A549 (cell line): ENCODE measurements at regions not wholly inside any gene's neighbourhood (a gene's known extent, or its start where the extent isn't known, plus 50 kb on each side); places are given as distances from the start of the nearest gene placed in this dataset.

Experiments used
- ATAC-seq, 2 experiments: fragments of 200-7000 bp in 1 of 2; fragments of >200 bp in 1 of 2; cut with Nextera tagmentation in 1 of 2; cut with Tn5 transposase in 1 of 2; 3 replicates each; pipeline versions ENCODE4 v1.8.0 to v1.9.1; 2018 to 2020; ENCODE audit warnings: mild to moderate bottlenecking in 1 of 2, moderate library complexity in 1 of 2
- CTCF ChIA-PET: fragments of 300-600 bp; sonication (Branson Sonifier 250); formaldehyde crosslinking; extraction: SDS; loops from one replicate; lab custom pipeline; 2021; ENCODE audit warnings: antibody characterized with exemption, inconsistent platforms; lab: Yijun Ruan, JAX
- POLR2A ChIA-PET: fragments of 350-600 bp; formaldehyde crosslinking; extraction: SDS; loops from one replicate; lab custom pipeline; 2021; ENCODE audit warnings: antibody characterized with exemption, inconsistent platforms; lab: Yijun Ruan, JAX
- DNase-seq, 2 experiments: peaks; one replicate each; pipeline versions ENCODE4 v3.0.0 to v3.0.0-alpha.2; 2011 to 2016; ENCODE audit warnings: low read depth in 1 of 2, low spot score in 1 of 2
- FAIRE-seq: peaks from 2 replicates; lab custom pipeline; 2011; peaks lifted over from hg19 to GRCh38; lab: Jason Lieb, UNC
- H3K27ac ChIP-seq, 2 experiments: fragments of >200 bp; sonication (Bioruptor Twin); formaldehyde crosslinking; 3 replicates each; pipeline ENCODE4 v1.5.1; 2016 to 2017
- H3K4me1 ChIP-seq: fragments of >200 bp; sonication (Bioruptor Twin); formaldehyde crosslinking; 3 replicates; pipeline ENCODE4 v1.6.1; 2016
- H3K4me2 ChIP-seq: fragments of >200 bp; sonication (Bioruptor Twin); formaldehyde crosslinking; 3 replicates; pipeline ENCODE4 v1.6.1; 2016
- H3K4me3 ChIP-seq: fragments of >200 bp; sonication (Bioruptor Twin); formaldehyde crosslinking; 3 replicates; pipeline ENCODE4 v1.5.1; 2016
- H3K9me3 ChIP-seq: fragments of >200 bp; sonication (Bioruptor Twin); formaldehyde crosslinking; 3 replicates; pipeline ENCODE4 v1.6.1; 2016
- ATOH8 ChIP-seq: fragments of 250-450 bp; sonication (Bioruptor Pico); IDR thresholded peaks from 2 replicates; pipeline ENCODE4 v1.5.0; 2020; ENCODE audit warnings: low read depth, mild to moderate bottlenecking, moderate library complexity
- CBX2 ChIP-seq: fragments of 200-600 bp; sonication (generic); IDR thresholded peaks from 2 replicates; pipeline ENCODE4 v1.6.1; 2016; ENCODE audit warnings: low read depth, mild to moderate bottlenecking, borderline replicate concordance
- CHD2 ChIP-seq: fragments of 150-350 bp; IDR thresholded peaks from 2 replicates; pipeline ENCODE4 v1.6.1; 2014; ENCODE audit warnings: low read length; ENCODE audit not compliant: partially characterized antibody
- E2F6 ChIP-seq: IDR thresholded peaks from 2 replicates; pipeline ENCODE4 v1.6.1; 2012; ENCODE audit warnings: low read depth, borderline replicate concordance
- EHF ChIP-seq: fragments of 250-450 bp; sonication (Bioruptor Pico); IDR thresholded peaks from 2 replicates; pipeline ENCODE4 v1.5.0; 2020; ENCODE audit warnings: mild to moderate bottlenecking
- EP300 ChIP-seq, 2 experiments: fragments of >200 bp; sonication (Bioruptor Twin); formaldehyde crosslinking; IDR thresholded peaks; 2 replicates in 1 of 2; 3 replicates in 1 of 2; pipeline ENCODE4 v1.6.1; 2016 to 2017
- ESRRA ChIP-seq: fragments of 150-350 bp; IDR thresholded peaks from 2 replicates; pipeline ENCODE4 v1.6.1; 2014; ENCODE audit warnings: mild to moderate bottlenecking, low read length, borderline replicate concordance
- GATA3 ChIP-seq: IDR thresholded peaks from 2 replicates; pipeline ENCODE4 v1.6.1; 2012; ENCODE audit warnings: borderline replicate concordance
- HES2 ChIP-seq: fragments of >200 bp; sonication (Bioruptor Twin); formaldehyde crosslinking; IDR thresholded peaks from 2 replicates; pipeline ENCODE4 v1.6.1; 2016
- HEYL ChIP-seq: fragments of 250-450 bp; sonication (Bioruptor Pico); IDR thresholded peaks from 2 replicates; pipeline ENCODE4 v1.8.0; 2021; ENCODE audit warnings: mild to moderate bottlenecking, moderate library complexity
- HMGXB4 ChIP-seq: fragments of 250-450 bp; sonication (Bioruptor Pico); IDR thresholded peaks from 2 replicates; pipeline ENCODE4 v1.5.0; 2021; ENCODE audit warnings: mild to moderate bottlenecking, moderate library complexity, borderline replicate concordance
- HOXB13 ChIP-seq: fragments of 250-450 bp; sonication (Bioruptor Pico); IDR thresholded peaks from 2 replicates; pipeline ENCODE4 v1.5.0; 2020; ENCODE audit warnings: low read depth, mild to moderate bottlenecking, moderate library complexity
- JUN ChIP-seq, 2 experiments: fragments of >200 bp; sonication (Bioruptor Twin); formaldehyde crosslinking; IDR thresholded peaks; 2 replicates in 1 of 2; 3 replicates in 1 of 2; pipeline ENCODE4 v1.6.1; 2016 to 2017
- KDM1A ChIP-seq: fragments of 200-600 bp; sonication (generic); IDR thresholded peaks from 2 replicates; pipeline ENCODE4 v1.6.1; 2016; ENCODE audit warnings: low read depth, mild to moderate bottlenecking
- KDM5A ChIP-seq: fragments of 200-600 bp; sonication (generic); IDR thresholded peaks from 2 replicates; pipeline ENCODE4 v1.6.1; 2016; ENCODE audit warnings: antibody characterized with exemption, mild to moderate bottlenecking
- MAZ ChIP-seq: fragments of 150-350 bp; IDR thresholded peaks from 2 replicates; pipeline ENCODE4 v1.6.1; 2014; ENCODE audit warnings: antibody characterized with exemption, low read depth, low read length, borderline replicate concordance
- NR3C1 ChIP-seq: fragments of >200 bp; sonication (Bioruptor Twin); formaldehyde crosslinking; IDR thresholded peaks from 3 replicates; pipeline ENCODE4 v1.6.1; 2017
- POLR2A ChIP-seq: IDR thresholded peaks from 2 replicates; pipeline ENCODE4 v1.6.1; 2012; ENCODE audit warnings: mild to moderate bottlenecking, low read length
- RAD21 ChIP-seq, 2 experiments: fragments of >200 bp in 1 of 2; sonication (Bioruptor Twin) in 1 of 2; formaldehyde crosslinking in 1 of 2; IDR thresholded peaks in 1 of 2; conservative IDR thresholded peaks in 1 of 2; 2 replicates in 1 of 2; 3 replicates in 1 of 2; pipeline ENCODE4 v1.6.1; 2012 to 2018; ENCODE audit warnings: inconsistent platforms in 1 of 2
- RARB ChIP-seq: fragments of 250-450 bp; sonication (Bioruptor Pico); IDR thresholded peaks from 2 replicates; pipeline ENCODE4 v1.8.0; 2021; ENCODE audit warnings: mild to moderate bottlenecking, moderate library complexity
- RCOR1 ChIP-seq: fragments of 150-350 bp; IDR thresholded peaks from 2 replicates; pipeline ENCODE4 v1.6.1; 2014; ENCODE audit warnings: antibody characterized with exemption, low read length, low read depth
- RFX5 ChIP-seq: fragments of 450-650 bp; IDR thresholded peaks from 2 replicates; pipeline ENCODE4 v1.7.1; 2014; ENCODE audit warnings: antibody characterized with exemption, mild to moderate bottlenecking, moderate library complexity
- RNF2 ChIP-seq: fragments of 200-600 bp; sonication (generic); IDR thresholded peaks from 2 replicates; pipeline ENCODE4 v1.6.1; 2016; ENCODE audit warnings: low read depth, mild to moderate bottlenecking, antibody characterized with exemption, moderate library complexity, borderline replicate concordance
- SREBF2 ChIP-seq: fragments of 450-650 bp; IDR thresholded peaks from 2 replicates; pipeline ENCODE4 v1.6.1; 2014; ENCODE audit warnings: mild to moderate bottlenecking, moderate library complexity
- ZNF302 ChIP-seq: fragments of 250-450 bp; sonication (Bioruptor Pico); IDR thresholded peaks from 2 replicates; pipeline ENCODE4 v1.9.0; 2021; ENCODE audit warnings: inconsistent platforms, mild to moderate bottlenecking, moderate library complexity
- ZSCAN20 ChIP-seq: fragments of 250-450 bp; sonication (Bioruptor Pico); IDR thresholded peaks from 2 replicates; pipeline ENCODE4 v1.8.0; 2022; ENCODE audit warnings: mild to moderate bottlenecking, moderate library complexity
- WGBS: methylation state at CpG from one replicate; pipeline ENCODE4 v1.1.6; 2017; ENCODE audit errors: missing lambda C conversion rate; 5-methylcytosine and 5-hydroxymethylcytosine counted together

- no peaks in the 10 kb centered on the region for H3K9me3 ChIP-seq
- FAIRE-seq = no peak
- ChIA-PET POLR2A (no interaction called here), CTCF (no interaction called here)
- no peak overlapping the region for H3K4me2 ChIP-seq
- no peaks in the 10 kb centered on the region for H3K4me1 ChIP-seq
- no peak for ATAC-seq
- no peak overlapping the region for H3K4me3 ChIP-seq
- 39% methylated on average over 7 of the region's 7 CpGs for WGBS
- no peak for DNase-seq
- no peak overlapping the region for H3K27ac ChIP-seq
- TF ChIP-seq CBX2 (no peak), CHD2 (no peak), RCOR1 (no peak), MAZ (no peak), NR3C1 (no peak), EP300 (IDR thresholded peaks at IDR 0.05) (no peak), JUN (IDR thresholded peaks at IDR 0.05) (no peak), HES2 (no peak), HEYL (CRISPR knock-in tag) (no peak), GATA3 (no peak), HOXB13 (CRISPR knock-in tag) (no peak), RNF2 (no peak), ZNF302 (no peak)
Observed at GRCh38 chr4:181991369-181992108, 251.7 kb upstream of the TENM3 start.

GRCh38 chr4:181998398-181999295, 244.6 kb upstream of the TENM3 start:
- Histone ChIP-seq H3K9me3 (no peaks in the 10 kb centered on the region), H3K27ac (no peak overlapping the region), H3K4me3 (no peak overlapping the region), H3K4me2 (no peak overlapping the region), H3K4me1 (no peaks in the 10 kb centered on the region)
- TF ChIP-seq ZSCAN20 (no peak), RFX5 (no peak), RAD21 (conservative IDR thresholded peaks at IDR 0.05 in 1 of 2, IDR thresholded peaks at IDR 0.05 in 1 of 2) (no peak), SREBF2 (no peak), KDM1A (no peak), NR3C1 (no peak), EHF (no peak), KDM5A (no peak), ATOH8 (CRISPR knock-in tag) (no peak), RNF2 (no peak), RARB (CRISPR knock-in tag) (no peak), POLR2A (no peak), JUN (IDR thresholded peaks at IDR 0.05) (no peak), E2F6 (no peak), ESRRA (no peak), HMGXB4 (CRISPR knock-in tag) (no peak)
- WGBS = 27% methylated on average over 5 of the region's 5 CpGs
- FAIRE-seq (no peak), DNase-seq (no peak), ATAC-seq (no peak)
- ChIA-PET CTCF (interaction anchor here (0.6 to 1.2 kb wide), 3 partner anchors 9 to 24 kb away, joined by 3 read pairs; no protein-coding TSS in a partner anchor), POLR2A (no interaction called here)
